T-cell (primary cell): ENCODE measurements at regions not wholly inside any gene's neighbourhood (a gene's known extent, or its start where the extent isn't known, plus 50 kb on each side); places are given as distances from the start of the nearest gene placed in this dataset.

ENCODE experiments used
- ATAC-seq, 4 experiments: fragments of 200-7000 bp in 3 of 4; fragments of 150-1000 bp in 1 of 4; cut with Tn5 transposase; replicated peaks in 1 of 4; 1 replicate in 3 of 4; 2 replicates in 1 of 4; pipeline ENCODE4 v1.10.0; 2021; ENCODE audit warnings: moderate library complexity in 3 of 4, mild to moderate bottlenecking in 2 of 4, moderate number of reproducible peaks in 1 of 4
- CTCF ChIA-PET, 2 donors: fragments of 300-600 bp; sonication (Branson Sonifier 250); formaldehyde crosslinking; loops; one replicate each; lab custom pipeline; 2022; ENCODE audit warnings: antibody characterized with exemption in 2 of 2; lab: Charles Lee
- POLR2A ChIA-PET, 2 donors: fragments of 300-600 bp; sonication (Branson Sonifier 250); formaldehyde crosslinking; loops; one replicate each; lab custom pipeline; 2022; ENCODE audit warnings: antibody characterized with exemption in 2 of 2; lab: Charles Lee
- DNase-seq, 35 experiments: peaks; one replicate each; pipeline versions ENCODE4 v3.0.0 to v3.0.0-alpha.2; 2013 to 2023
- H3K27ac ChIP-seq: one replicate; pipeline ENCODE4 v1.5.1; 2013; ENCODE audit warnings: low read length
- H3K27me3 ChIP-seq, 2 experiments: replicated peaks in 1 of 2; 1 replicate in 1 of 2; 2 replicates in 1 of 2; pipeline versions ENCODE4 v1.6.1 to v1.7.0; 2013; ENCODE audit warnings: low read length in 1 of 2, mixed read lengths in 1 of 2; ENCODE audit not compliant: control insufficient read depth in 2 of 2, insufficient read depth in 2 of 2; ENCODE audit errors: extremely low read depth in 1 of 2
- H3K36me3 ChIP-seq, 2 donors: 1 replicate in 1 of 2; 2 replicates in 1 of 2; pipeline versions ENCODE4 v1.6.1 to v1.7.0; 2013; ENCODE audit warnings: low read length in 1 of 2; ENCODE audit not compliant: control insufficient read depth in 2 of 2, insufficient read depth in 1 of 2; ENCODE audit errors: extremely low read depth in 1 of 2
- H3K4me1 ChIP-seq, 2 experiments: 1 replicate in 1 of 2; 2 replicates in 1 of 2; pipeline versions ENCODE4 v1.6.1 to v1.7.0; 2013; ENCODE audit warnings: low read length in 2 of 2, mixed read lengths in 1 of 2; ENCODE audit not compliant: insufficient read depth in 2 of 2, control insufficient read depth in 1 of 2; ENCODE audit errors: extremely low read depth in 1 of 2
- H3K4me3 ChIP-seq, 2 donors: 1 replicate in 1 of 2; 2 replicates in 1 of 2; pipeline versions ENCODE4 v1.5.1 to v1.7.0; 2013; ENCODE audit warnings: mild to moderate bottlenecking in 2 of 2, low read length in 1 of 2, moderate library complexity in 1 of 2; ENCODE audit not compliant: control insufficient read depth in 1 of 2; ENCODE audit errors: extremely low read depth in 1 of 2
- H3K9me3 ChIP-seq: 2 replicates; pipeline ENCODE4 v1.7.0; 2013
- H3K27ac Mint-ChIP-seq, 2 donors: one replicate each; pipeline ENCODE4 v1.8.0; 2020 to 2021; ENCODE audit warnings: mild to moderate bottlenecking in 2 of 2, mixed read lengths in 2 of 2
- H3K27me3 Mint-ChIP-seq, 2 donors: one replicate each; pipeline ENCODE4 v1.8.0; 2021 to 2022; ENCODE audit warnings: mixed read lengths in 2 of 2
- H3K36me3 Mint-ChIP-seq: one replicate; pipeline ENCODE4 v1.8.0; 2021; ENCODE audit warnings: mixed read lengths
- H3K4me1 Mint-ChIP-seq, 3 donors: one replicate each; pipeline ENCODE4 v1.8.0; 2020 to 2022; ENCODE audit warnings: mixed read lengths in 3 of 3, mild to moderate bottlenecking in 1 of 3
- H3K4me3 Mint-ChIP-seq, 3 donors: one replicate each; pipeline ENCODE4 v1.8.0; 2020 to 2022; ENCODE audit warnings: mild to moderate bottlenecking in 3 of 3, mixed read lengths in 3 of 3, moderate library complexity in 3 of 3
- H3K9me3 Mint-ChIP-seq, 3 donors: one replicate each; pipeline ENCODE4 v1.8.0; 2020 to 2022; ENCODE audit warnings: mixed read lengths in 3 of 3
- WGBS: methylation state at CpG from one replicate; pipeline ENCODE4 v1.1.5; 2013; ENCODE audit warnings: missing lambda C conversion rate; ENCODE audit not compliant: insufficient coverage; 5-methylcytosine and 5-hydroxymethylcytosine counted together

GRCh38 chr16:62335356-62335755 lies 299.1 kb upstream of the CDH8 start:
- DNase-seq (no peak), ATAC-seq (no peak)
- POLR2A ChIA-PET, result no interaction called here
- Histone ChIP-seq H3K27me3 (no peaks in the 10 kb centered on the region), H3K27ac (no peak overlapping the region), H3K36me3 (no peaks in the 10 kb centered on the region), H3K4me1 (no peaks in the 10 kb centered on the region), H3K4me3 (no peak overlapping the region), H3K9me3 (no peaks in the 10 kb centered on the region)
- Mint-ChIP-seq H3K27ac (no peak overlapping the region), H3K9me3 (peaks cover 13 to 21% (median 14%) of the 10 kb centered on the region in 3 donors), H3K4me1 (no peaks in the 10 kb centered on the region), H3K4me3 (no peak overlapping the region), H3K27me3 (no peaks in the 10 kb centered on the region), H3K36me3 (no peaks in the 10 kb centered on the region)
- CTCF ChIA-PET, result no interaction called here

GRCh38 chr16:62321606-62322005 lies 285.4 kb upstream of the CDH8 start:
- ChIA-PET CTCF (no interaction called here), POLR2A (no interaction called here)
- no peaks in the 10 kb centered on the region for H3K9me3 ChIP-seq
- Mint-ChIP-seq H3K4me3 (no peak overlapping the region), H3K27ac (no peak overlapping the region), H3K4me1 (no peaks in the 10 kb centered on the region), H3K36me3 (no peaks in the 10 kb centered on the region), H3K27me3 (no peaks in the 10 kb centered on the region), H3K9me3 (peaks cover 10 to 29% (median 22%) of the 10 kb centered on the region in 3 donors)
- H3K4me3 ChIP-seq, result no peak overlapping the region
- no peak overlapping the region for H3K27ac ChIP-seq
- no peaks in the 10 kb centered on the region for H3K36me3 ChIP-seq
- no peaks in the 10 kb centered on the region for H3K27me3 ChIP-seq
- no peaks in the 10 kb centered on the region for H3K4me1 ChIP-seq
- no peak for ATAC-seq
- WGBS, result no CpG with 5 or more reads among the region's 2 CpGs
- no peak for DNase-seq

- Mint-ChIP-seq H3K27ac (no peak overlapping the region), H3K36me3 (no peaks in the 10 kb centered on the region), H3K4me1 (no peaks in the 10 kb centered on the region), H3K4me3 (no peak overlapping the region), H3K9me3 (peaks cover 25 to 60% (median 45%) of the 10 kb centered on the region in 3 donors), H3K27me3 (no peaks in the 10 kb centered on the region)
- CTCF ChIA-PET, result interaction anchor here in 1 of 2 donors (1.1 kb wide), 1 partner anchor 12 kb away, joined by 3 read pairs; no protein-coding TSS in a partner anchor
- Histone ChIP-seq H3K4me1 (no peaks in the 10 kb centered on the region), H3K36me3 (no peaks in the 10 kb centered on the region), H3K27ac (no peak overlapping the region), H3K9me3 (no peaks in the 10 kb centered on the region), H3K27me3 (no peaks in the 10 kb centered on the region), H3K4me3 (no peak overlapping the region)
- no peak for ATAC-seq
- POLR2A ChIA-PET, result interaction anchor here in 1 of 2 donors (0.6 kb wide), 1 partner anchor 192 kb away, joined by 3 read pairs; no protein-coding TSS in a partner anchor
- 85% methylated on average over 8 of the region's 11 CpGs for WGBS
- DNase-seq, result no peak
These were observed 262.4 kb upstream of the CDH8 start for GRCh38 chr16:62298600-62298999.

- peaks cover 20 to 46% (median 31%) of the 10 kb centered on the region in 3 donors for H3K9me3 Mint-ChIP-seq
- Histone ChIP-seq H3K9me3 (no peaks in the 10 kb centered on the region), H3K4me1 (no peaks in the 10 kb centered on the region), H3K27me3 (no peaks in the 10 kb centered on the region), H3K4me3 (no peak overlapping the region), H3K27ac (no peak overlapping the region), H3K36me3 (no peaks in the 10 kb centered on the region)
- H3K4me1 Mint-ChIP-seq, result no peaks in the 10 kb centered on the region
- no peak overlapping the region for H3K27ac Mint-ChIP-seq
- ChIA-PET POLR2A (no interaction called here), CTCF (no interaction called here)
- ATAC-seq (no peak), DNase-seq (no peak)
- no peaks in the 10 kb centered on the region for H3K36me3 Mint-ChIP-seq
- no peaks in the 10 kb centered on the region for H3K27me3 Mint-ChIP-seq
- 89% methylated on average over 1 of the region's 6 CpGs for WGBS
- H3K4me3 Mint-ChIP-seq, result no peak overlapping the region
These were observed 258.2 kb upstream of the CDH8 start for GRCh38 chr16:62294213-62294972.

GRCh38 chr16:62288990-62289629 lies 252.9 kb upstream of the CDH8 start:
- ATAC-seq (no peak), DNase-seq (no peak)
- peaks cover 17 to 25% (median 21%) of the 10 kb centered on the region in 3 donors for H3K9me3 Mint-ChIP-seq
- H3K4me1 ChIP-seq, result no peaks in the 10 kb centered on the region
- no peaks in the 10 kb centered on the region for H3K4me1 Mint-ChIP-seq
- no peaks in the 10 kb centered on the region for H3K27me3 Mint-ChIP-seq
- no peaks in the 10 kb centered on the region for H3K9me3 ChIP-seq
- WGBS, result no CpG with 5 or more reads among the region's 2 CpGs
- H3K27me3 ChIP-seq, result no peaks in the 10 kb centered on the region
- POLR2A ChIA-PET, result no interaction called here
- no peak overlapping the region for H3K27ac ChIP-seq
- CTCF ChIA-PET, result no interaction called here
- H3K36me3 ChIP-seq, result no peaks in the 10 kb centered on the region
- no peak overlapping the region for H3K4me3 ChIP-seq
- no peak overlapping the region for H3K27ac Mint-ChIP-seq
- no peak overlapping the region for H3K4me3 Mint-ChIP-seq
- H3K36me3 Mint-ChIP-seq, result no peaks in the 10 kb centered on the region

GRCh38 chr16:62280506-62280905 lies 244.3 kb upstream of the CDH8 start:
- CTCF ChIA-PET, result no interaction called here
- Mint-ChIP-seq H3K27me3 (no peaks in the 10 kb centered on the region), H3K9me3 (peaks cover 9 to 13% (median 10%) of the 10 kb centered on the region in 3 donors), H3K27ac (no peak overlapping the region), H3K36me3 (no peaks in the 10 kb centered on the region), H3K4me3 (no peak overlapping the region), H3K4me1 (no peaks in the 10 kb centered on the region)
- H3K4me1 ChIP-seq, result no peaks in the 10 kb centered on the region
- no peak for ATAC-seq
- no peaks in the 10 kb centered on the region for H3K36me3 ChIP-seq
- 60% methylated on average over 1 of the region's 3 CpGs for WGBS
- H3K9me3 ChIP-seq, result no peaks in the 10 kb centered on the region
- DNase-seq, result no peak
- POLR2A ChIA-PET, result no interaction called here
- no peak overlapping the region for H3K27ac ChIP-seq
- no peaks in the 10 kb centered on the region for H3K27me3 ChIP-seq
- no peak overlapping the region for H3K4me3 ChIP-seq
